Adipocyte (in vitro differentiated cells): ENCODE measurements at regions not wholly inside any gene's neighbourhood (a gene's known extent, or its start where the extent isn't known, plus 50 kb on each side); places are given as distances from the start of the nearest gene placed in this dataset.

Source experiments
- DNase-seq: peaks from one replicate; pipeline ENCODE4 v3.0.0-alpha.2; 2015; ENCODE audit warnings: low read depth
- H3K27me3 ChIP-seq: replicated peaks from 2 replicates; pipeline ENCODE4 v1.7.0; 2013; ENCODE audit warnings: mild to moderate bottlenecking, low read length, moderate library complexity; ENCODE audit not compliant: control insufficient read depth, insufficient read depth
- H3K36me3 ChIP-seq: 2 replicates; pipeline ENCODE4 v1.7.0; 2013; ENCODE audit warnings: low read length, mild to moderate bottlenecking, moderate library complexity; ENCODE audit not compliant: control insufficient read depth, insufficient read depth, severe bottlenecking
- H3K4me1 ChIP-seq: 2 replicates; pipeline ENCODE4 v1.7.0; 2013; ENCODE audit warnings: mild to moderate bottlenecking, low read length, moderate library complexity; ENCODE audit not compliant: control insufficient read depth, insufficient read depth
- H3K4me3 ChIP-seq: 2 replicates; pipeline ENCODE4 v1.7.0; 2013; ENCODE audit warnings: mild to moderate bottlenecking, low read length, moderate library complexity
- H3K9ac ChIP-seq: 2 replicates; pipeline ENCODE4 v1.7.0; 2013; ENCODE audit warnings: mild to moderate bottlenecking, low read length, moderate library complexity
- H3K9me3 ChIP-seq: 2 replicates; pipeline ENCODE4 v1.7.0; 2013; ENCODE audit warnings: mild to moderate bottlenecking, low read length, moderate library complexity; ENCODE audit not compliant: control insufficient read depth

- no peaks in the 10 kb centered on the region for H3K9me3 ChIP-seq
- no peak overlapping the region for H3K9ac ChIP-seq
- H3K27me3 ChIP-seq: no peaks in the 10 kb centered on the region
- no peak for DNase-seq
- H3K4me1 ChIP-seq: peaks cover 5% of the 10 kb centered on the region
- H3K4me3 ChIP-seq: no peak overlapping the region
- H3K36me3 ChIP-seq: no peaks in the 10 kb centered on the region
Observed at GRCh38 chr1:61000327-61000726, 82.0 kb upstream of the NFIA start.

GRCh38 chr1:60998786-60999185 is 83.6 kb upstream of the NFIA start:
- Histone ChIP-seq H3K4me1 (no peaks in the 10 kb centered on the region), H3K9ac (no peak overlapping the region), H3K36me3 (no peaks in the 10 kb centered on the region), H3K27me3 (no peaks in the 10 kb centered on the region), H3K4me3 (no peak overlapping the region), H3K9me3 (no peaks in the 10 kb centered on the region)
- no peak for DNase-seq

- peak; percentile 56 for DNase-seq
- H3K36me3 ChIP-seq: no peaks in the 10 kb centered on the region
- H3K4me1 ChIP-seq: peaks cover 12% of the 10 kb centered on the region
- no peaks in the 10 kb centered on the region for H3K9me3 ChIP-seq
- no peak overlapping the region for H3K4me3 ChIP-seq
- H3K9ac ChIP-seq: no peak overlapping the region
- no peaks in the 10 kb centered on the region for H3K27me3 ChIP-seq
Observed at GRCh38 chr1:60994828-60995492, 87.4 kb upstream of the NFIA start.

- Histone ChIP-seq H3K4me1 (peaks cover 18% of the 10 kb centered on the region), H3K36me3 (no peaks in the 10 kb centered on the region), H3K9me3 (no peaks in the 10 kb centered on the region), H3K27me3 (no peaks in the 10 kb centered on the region), H3K4me3 (no peak overlapping the region), H3K9ac (no peak overlapping the region)
- no peak for DNase-seq
Observed at GRCh38 chr1:60994369-60994768, 88.0 kb upstream of the NFIA start.

GRCh38 chr1:60992165-60992564 is 90.2 kb upstream of the NFIA start:
- no peak overlapping the region for H3K9ac ChIP-seq
- H3K27me3 ChIP-seq: no peaks in the 10 kb centered on the region
- H3K9me3 ChIP-seq: no peaks in the 10 kb centered on the region
- no peaks in the 10 kb centered on the region for H3K36me3 ChIP-seq
- H3K4me3 ChIP-seq: no peak overlapping the region
- DNase-seq: no peak
- peaks cover 34% of the 10 kb centered on the region for H3K4me1 ChIP-seq

GRCh38 chr1:60990714-60991090 is 91.7 kb upstream of the NFIA start:
- no peaks in the 10 kb centered on the region for H3K36me3 ChIP-seq
- DNase-seq: no peak
- peaks cover 34% of the 10 kb centered on the region for H3K4me1 ChIP-seq

GRCh38 chr1:60989749-60990713 is 92.3 kb upstream of the NFIA start:
- Histone ChIP-seq H3K27me3 (no peaks in the 10 kb centered on the region), H3K4me1 (peaks cover 34% of the 10 kb centered on the region), H3K9ac (peak overlapping the region; percentile 43), H3K9me3 (no peaks in the 10 kb centered on the region), H3K4me3 (peak overlapping the region; percentile 0), H3K36me3 (no peaks in the 10 kb centered on the region)
- peak; percentile 93 for DNase-seq

More at GRCh38 chr1:60990714-60991090, 91.7 kb upstream of the NFIA start:
- H3K4me3 ChIP-seq: peak overlapping the region; percentile 0
- no peaks in the 10 kb centered on the region for H3K27me3 ChIP-seq
- no peaks in the 10 kb centered on the region for H3K9me3 ChIP-seq
- H3K9ac ChIP-seq: peak overlapping the region; percentile 43

- no peaks in the 10 kb centered on the region for H3K27me3 ChIP-seq
- H3K4me3 ChIP-seq: no peak overlapping the region
- H3K9me3 ChIP-seq: no peaks in the 10 kb centered on the region
- no peaks in the 10 kb centered on the region for H3K36me3 ChIP-seq
- H3K9ac ChIP-seq: no peak overlapping the region
- DNase-seq: no peak
- H3K4me1 ChIP-seq: peaks cover 44% of the 10 kb centered on the region
Observed at GRCh38 chr1:60988891-60989290, 93.5 kb upstream of the NFIA start.

GRCh38 chr1:60987904-60988303 is 94.5 kb upstream of the NFIA start:
- no peak overlapping the region for H3K9ac ChIP-seq
- no peak overlapping the region for H3K4me3 ChIP-seq
- peaks cover 47% of the 10 kb centered on the region for H3K4me1 ChIP-seq
- H3K27me3 ChIP-seq: no peaks in the 10 kb centered on the region
- no peak for DNase-seq
- no peaks in the 10 kb centered on the region for H3K9me3 ChIP-seq
- H3K36me3 ChIP-seq: no peaks in the 10 kb centered on the region

GRCh38 chr1:60984062-60984799 is 98.1 kb upstream of the NFIA start:
- Histone ChIP-seq H3K4me3 (no peak overlapping the region), H3K9ac (peak overlapping the region; percentile 42), H3K36me3 (no peaks in the 10 kb centered on the region), H3K9me3 (no peaks in the 10 kb centered on the region), H3K4me1 (peaks cover 28% of the 10 kb centered on the region), H3K27me3 (no peaks in the 10 kb centered on the region)
- DNase-seq: no peak

GRCh38 chr1:60983701-60984061 is 98.7 kb upstream of the NFIA start:
- H3K9ac ChIP-seq: peak overlapping the region; percentile 42
- H3K4me1 ChIP-seq: peaks cover 23% of the 10 kb centered on the region
- no peaks in the 10 kb centered on the region for H3K9me3 ChIP-seq
- H3K4me3 ChIP-seq: no peak overlapping the region
- no peak for DNase-seq
- H3K27me3 ChIP-seq: no peaks in the 10 kb centered on the region
- no peaks in the 10 kb centered on the region for H3K36me3 ChIP-seq
